HG03565 (cell line): ENCODE measurements at regions not wholly inside any gene's neighbourhood (a gene's known extent, or its start where the extent isn't known, plus 50 kb on each side); places are given as distances from the start of the nearest gene placed in this dataset.
A peak's percentile ranks its signal among the peaks of the same experiment; 100 is the strongest.

Source experiments
- ATAC-seq: cut with Tn5 transposase; IDR thresholded peaks from one replicate; pipeline ENCODE4 v1.9.1; 2021; ENCODE audit warnings: mild to moderate bottlenecking, moderate library complexity; ENCODE audit not compliant: unreplicated experiment

GRCh38 chr3:168272343-168272985, 176.7 kb upstream of the GOLIM4 start:
- no peak for ATAC-seq

GRCh38 chr3:168271932-168272331, 176.2 kb upstream of the GOLIM4 start:
- no peak for ATAC-seq

- no peak for ATAC-seq
These were observed 173.3 kb upstream of the GOLIM4 start for GRCh38 chr3:168269001-168269400.

GRCh38 chr3:168267179-168267578, 171.5 kb upstream of the GOLIM4 start:
- no peak for ATAC-seq

DNA sequence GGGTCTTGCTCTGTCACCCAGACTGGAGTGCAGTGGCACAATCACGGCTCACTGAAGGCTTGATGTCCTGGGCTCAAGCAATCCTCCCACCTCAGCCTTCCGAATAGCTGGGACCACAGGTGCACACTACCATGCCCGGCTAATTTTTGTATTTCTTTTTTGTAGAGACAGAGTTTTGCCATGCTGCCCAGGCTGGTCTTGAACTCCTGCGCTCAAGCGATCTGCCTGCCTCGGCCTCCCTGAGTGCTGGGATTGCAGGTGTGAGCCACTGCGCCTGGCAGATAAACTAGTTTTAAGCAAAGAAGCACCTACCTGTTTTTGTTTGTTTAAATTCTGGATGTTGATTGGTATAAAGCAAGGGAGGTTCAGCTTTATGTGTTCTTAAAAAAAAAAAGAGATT, 170.6 kb upstream of the GOLIM4 start:
- no peak for ATAC-seq

GRCh38 chr3:168262887-168263286, 167.2 kb upstream of the GOLIM4 start:
- ATAC-seq: no peak

GRCh38 chr3:168260859-168261258, 165.1 kb upstream of the GOLIM4 start:
- no peak for ATAC-seq

DNA sequence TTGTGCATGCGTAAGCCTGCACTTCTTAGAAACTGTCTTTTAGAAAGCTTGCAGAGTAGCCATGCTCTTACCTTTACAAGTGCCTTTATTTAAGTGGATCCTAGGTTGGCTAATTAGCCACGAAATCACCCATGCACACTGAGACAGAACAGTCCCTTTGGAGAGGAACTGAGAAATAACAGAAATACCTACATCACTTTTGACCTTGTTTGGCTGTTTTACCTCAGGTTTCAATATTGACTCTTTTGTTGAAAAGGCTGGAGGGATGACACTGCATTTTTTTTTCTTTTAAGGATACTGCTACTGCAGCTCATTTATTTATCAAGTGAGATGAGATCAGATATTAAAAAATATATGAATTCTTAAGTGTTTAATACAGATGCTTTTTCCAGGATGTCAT, 155.6 kb upstream of the GOLIM4 start:
- ATAC-seq: peak; percentile 73

- no peak for ATAC-seq
These were observed 154.7 kb upstream of the GOLIM4 start for GRCh38 chr3:168250415-168250861.

DNA sequence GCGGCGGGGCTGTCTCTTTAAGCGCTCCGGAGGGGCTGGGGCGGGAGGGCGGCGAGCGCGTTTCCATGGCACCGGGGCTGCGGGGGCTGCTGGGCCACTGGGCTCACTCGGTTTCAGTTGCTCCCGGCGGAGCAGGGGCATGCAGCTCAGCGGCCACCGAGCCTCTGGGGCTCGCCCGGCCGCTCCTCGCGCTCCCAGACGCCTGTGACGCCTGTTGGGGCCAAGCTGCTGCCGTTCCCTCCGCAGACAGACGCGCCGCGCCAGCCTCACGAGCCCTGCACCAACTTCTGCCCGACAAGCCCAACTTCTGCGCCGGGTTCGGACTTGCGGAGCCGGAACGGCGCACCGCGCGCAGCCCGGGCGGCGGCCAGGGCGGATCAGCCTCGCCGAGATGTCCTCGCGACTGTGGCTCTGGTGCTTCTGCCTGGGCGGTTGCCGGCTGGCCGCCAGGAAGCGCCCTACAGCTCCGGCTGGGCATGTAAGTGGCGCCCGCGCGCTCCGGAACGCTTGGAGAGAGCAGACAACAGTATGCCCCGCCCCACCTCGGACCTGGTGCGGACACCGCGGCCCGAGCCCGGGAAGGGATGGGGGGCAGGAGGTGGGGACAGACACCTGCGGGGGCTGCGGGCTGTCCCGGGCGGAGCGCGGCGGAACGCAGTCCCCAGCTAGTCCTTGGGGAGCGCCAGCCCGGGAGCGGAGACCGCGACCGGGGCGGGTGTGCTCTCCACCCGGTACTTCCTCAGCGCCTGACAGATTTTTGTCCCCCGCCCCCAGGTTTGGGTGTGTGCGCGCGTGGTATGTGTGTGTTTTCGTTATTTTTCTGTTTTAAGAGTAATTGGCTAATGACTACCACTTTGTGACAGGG, 154.1 kb upstream of the GOLIM4 start:
- ATAC-seq: peak; percentile 55

- no peak for ATAC-seq
These were observed 153.5 kb upstream of the GOLIM4 start for GRCh38 chr3:168249205-168249549.

- ATAC-seq: no peak
These were observed 152.9 kb upstream of the GOLIM4 start for GRCh38 chr3:168248383-168249204.

GRCh38 chr3:168241156-168241555, 145.4 kb upstream of the GOLIM4 start:
- ATAC-seq: no peak

GRCh38 chr3:168239287-168239686, 143.6 kb upstream of the GOLIM4 start:
- no peak for ATAC-seq

DNA sequence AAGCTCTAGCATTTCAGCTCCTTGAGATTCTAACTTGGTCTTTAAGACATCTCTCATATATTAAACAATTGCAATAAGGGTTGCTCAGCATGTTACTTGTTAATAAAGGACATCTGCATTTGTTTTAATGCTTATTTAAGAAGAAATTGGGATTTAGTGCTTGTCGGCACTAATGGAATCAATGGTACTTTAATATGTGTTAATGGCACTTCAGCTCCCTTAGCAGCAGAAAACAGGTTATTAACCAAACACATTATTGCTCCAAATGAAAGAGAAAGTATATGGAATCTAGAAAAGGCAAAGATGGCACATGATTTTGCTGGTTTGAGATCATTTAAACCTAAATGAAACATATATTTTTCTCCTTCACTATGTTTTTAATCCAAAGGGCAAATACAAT, 137.3 kb upstream of the GOLIM4 start:
- ATAC-seq: no peak

- ATAC-seq: no peak
These were observed 127.4 kb upstream of the GOLIM4 start for GRCh38 chr3:168223085-168223484.

DNA sequence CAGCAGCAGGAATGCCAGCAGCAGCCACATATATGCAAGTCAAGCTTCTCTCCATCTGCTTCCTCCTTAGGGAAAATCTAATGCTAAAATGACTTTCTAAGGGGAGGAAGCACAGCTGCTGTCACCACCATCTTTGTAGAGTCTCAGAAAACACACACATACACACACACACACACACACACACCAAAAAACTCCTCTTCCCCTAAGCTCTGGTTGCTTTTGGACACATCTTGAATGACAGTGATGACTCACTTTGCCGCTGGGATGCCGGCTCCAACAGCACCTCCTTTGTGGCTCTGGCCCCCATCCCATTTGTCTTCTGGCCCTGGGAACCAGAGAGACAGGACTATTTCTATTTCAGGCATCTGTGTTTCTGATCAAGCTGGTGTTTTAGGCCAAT, 124.8 kb upstream of the GOLIM4 start:
- no peak for ATAC-seq

DNA sequence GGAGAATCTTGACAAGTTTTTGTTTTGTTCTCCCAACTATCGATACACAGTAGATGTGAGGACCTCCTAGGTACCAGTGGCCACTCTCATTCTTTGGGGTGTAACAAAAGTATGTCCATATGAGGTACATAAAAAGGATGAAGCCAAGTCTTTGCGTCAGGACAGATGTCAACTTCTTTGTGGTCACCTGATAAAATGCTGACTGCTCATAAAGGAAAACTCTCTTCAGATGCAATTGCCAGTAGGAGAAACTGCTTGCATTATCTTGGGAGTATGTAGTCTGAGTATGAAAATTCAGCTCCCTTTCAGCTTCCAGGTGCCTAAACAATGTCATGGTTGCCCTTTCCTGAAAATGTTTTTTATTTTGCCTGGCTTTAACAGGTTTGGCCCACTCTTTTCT, 123.8 kb upstream of the GOLIM4 start:
- no peak for ATAC-seq

DNA sequence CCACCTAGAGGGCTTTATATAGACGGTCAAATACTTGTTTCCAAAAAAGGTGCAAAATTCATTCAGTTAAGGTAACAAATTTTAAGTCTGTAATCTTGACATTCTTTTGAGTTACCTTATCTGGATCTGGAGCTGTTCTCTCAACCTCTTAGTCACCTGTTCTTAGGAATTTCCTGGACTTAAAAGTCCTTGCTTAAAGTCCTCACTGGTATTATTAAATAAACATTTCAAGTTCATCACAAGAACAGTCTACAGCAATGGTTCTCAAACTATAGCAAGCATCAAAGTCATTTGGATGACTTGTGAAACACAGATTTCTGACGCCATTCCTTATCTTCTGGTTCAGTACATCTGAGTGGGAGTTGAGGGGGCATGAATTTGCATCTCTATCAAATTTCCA, 122.9 kb upstream of the GOLIM4 start:
- ATAC-seq: no peak

GRCh38 chr3:168216851-168217250, 121.1 kb upstream of the GOLIM4 start:
- no peak for ATAC-seq

GRCh38 chr3:168213920-168214319, 118.2 kb upstream of the GOLIM4 start:
- ATAC-seq: peak; percentile 95
